OCI-LY3 (cell line): ENCODE measurements at regions not wholly inside any gene's neighbourhood (a gene's known extent, or its start where the extent isn't known, plus 50 kb on each side); places are given as distances from the start of the nearest gene placed in this dataset.

Experiments used
- H2AFZ ChIP-seq: fragments of 200-600, 300-600 bp; shearing (Covaris generic); 2 replicates; pipeline ENCODE4 v1.6.0; 2014; ENCODE audit warnings: antibody characterized with exemption, low read depth, low read length
- H3K27ac ChIP-seq: fragments of 200-600, 300-600 bp; sonication (generic); 2 replicates; pipeline ENCODE4 v1.5.1; 2014; ENCODE audit warnings: mild to moderate bottlenecking, low read length, moderate library complexity, mixed read lengths
- H3K27me3 ChIP-seq: fragments of 200-600, 300-600 bp; sonication (generic); 2 replicates; pipeline ENCODE4 v1.6.1; 2014; ENCODE audit warnings: low read depth, low read length, mixed read lengths
- H3K36me3 ChIP-seq: fragments of 200-600, 300-600 bp; sonication (generic); replicated peaks from 2 replicates; pipeline ENCODE3; 2014; ENCODE audit warnings: low read depth, low read length, mixed read lengths
- H3K4me1 ChIP-seq: fragments of 300-600, 200-600 bp; sonication (generic); 2 replicates; pipeline ENCODE4 v1.6.1; 2014; ENCODE audit warnings: low read length, mixed read lengths
- H3K4me2 ChIP-seq: fragments of 200-600, 300-600 bp; sonication (generic); 2 replicates; pipeline ENCODE4 v1.6.1; 2014; ENCODE audit warnings: low read length, mixed read lengths
- H3K4me3 ChIP-seq: fragments of 300-600, 200-600 bp; sonication (generic); 2 replicates; pipeline ENCODE4 v1.5.1; 2014; ENCODE audit warnings: antibody characterized with exemption, mild to moderate bottlenecking, low read length, moderate library complexity
- H3K79me2 ChIP-seq: fragments of 300-600, 200-600 bp; shearing (Covaris generic); 2 replicates; pipeline ENCODE4 v1.6.1; 2014; ENCODE audit warnings: mild to moderate bottlenecking, low read length, mixed read lengths
- H3K9ac ChIP-seq: fragments of 300-600, 200-600 bp; shearing (Covaris generic); 2 replicates; pipeline ENCODE4 v1.6.0; 2014; ENCODE audit warnings: mild to moderate bottlenecking, low read length, moderate library complexity
- H3K9me3 ChIP-seq: fragments of 200-600, 300-600 bp; shearing (Covaris generic); 2 replicates; pipeline ENCODE4 v1.6.1; 2014; ENCODE audit warnings: low read length, mixed read lengths; ENCODE audit not compliant: insufficient read depth
- H4K20me1 ChIP-seq: fragments of 200-600, 300-600 bp; sonication (generic); 2 replicates; pipeline ENCODE4 v1.6.1; 2016; ENCODE audit warnings: low read length, mixed read lengths; ENCODE audit not compliant: insufficient read depth
- CTCF ChIP-seq: fragments of 200-600, 300-600 bp; sonication (generic); IDR thresholded peaks from 2 replicates; pipeline ENCODE4 v1.5.1; 2014; ENCODE audit warnings: antibody characterized with exemption, low read length, low read depth
- EZH2phosphoT487 ChIP-seq: fragments of 200-600 bp; shearing (Covaris generic); IDR thresholded peaks from 2 replicates; pipeline ENCODE4 v1.6.1; 2018; ENCODE audit warnings: antibody characterized with exemption, mixed run types, low read depth

- Histone ChIP-seq H2AFZ (no peak overlapping the region), H3K9me3 (no peaks in the 10 kb centered on the region), H3K4me1 (peaks cover 30% of the 10 kb centered on the region), H3K36me3 (peaks cover 6% of the 10 kb centered on the region), H3K4me2 (peak overlapping the region; percentile 51), H3K27ac (no peak overlapping the region), H3K27me3 (no peaks in the 10 kb centered on the region), H4K20me1 (no peaks in the 10 kb centered on the region), H3K4me3 (peak overlapping the region; percentile 27; the same call in 1 of the 2 replicates), H3K79me2 (no peaks in the 10 kb centered on the region), H3K9ac (no peak overlapping the region)
- TF ChIP-seq CTCF (no peak), EZH2phosphoT487 (no peak)
Measured at GRCh38 chr21:29470397-29470796, 171.7 kb downstream of the BACH1 start.

GRCh38 chr21:29473808-29474207 is 175.1 kb downstream of the BACH1 start:
- no peak for TF ChIP-seq EZH2phosphoT487
- no peak for TF ChIP-seq CTCF

GRCh38 chr21:29475329-29475728 is 176.6 kb downstream of the BACH1 start:
- TF ChIP-seq EZH2phosphoT487 (no peak), CTCF (no peak)
- H3K4me3 ChIP-seq, result no peak overlapping the region
- H3K4me2 ChIP-seq, result no peak overlapping the region
- no peak overlapping the region for H3K9ac ChIP-seq
- no peaks in the 10 kb centered on the region for H3K9me3 ChIP-seq
- no peaks in the 10 kb centered on the region for H4K20me1 ChIP-seq
- H3K4me1 ChIP-seq, result peaks cover 18% of the 10 kb centered on the region
- H3K79me2 ChIP-seq, result no peaks in the 10 kb centered on the region
- H3K36me3 ChIP-seq, result no peaks in the 10 kb centered on the region
- no peak overlapping the region for H2AFZ ChIP-seq
- no peaks in the 10 kb centered on the region for H3K27me3 ChIP-seq
- H3K27ac ChIP-seq, result no peak overlapping the region

More at GRCh38 chr21:29473808-29474207, 175.1 kb downstream of the BACH1 start:
- Histone ChIP-seq H3K36me3 (no peaks in the 10 kb centered on the region), H4K20me1 (no peaks in the 10 kb centered on the region), H3K4me2 (no peak overlapping the region), H3K4me3 (no peak overlapping the region), H3K27ac (no peak overlapping the region), H3K4me1 (peaks cover 28% of the 10 kb centered on the region), H2AFZ (no peak overlapping the region), H3K9ac (no peak overlapping the region), H3K9me3 (no peaks in the 10 kb centered on the region), H3K79me2 (no peaks in the 10 kb centered on the region), H3K27me3 (no peaks in the 10 kb centered on the region)

- Histone ChIP-seq H3K9ac (no peak overlapping the region), H3K36me3 (no peaks in the 10 kb centered on the region), H3K4me2 (no peak overlapping the region), H3K79me2 (no peaks in the 10 kb centered on the region), H3K27ac (no peak overlapping the region), H2AFZ (no peak overlapping the region), H3K4me3 (no peak overlapping the region), H4K20me1 (no peaks in the 10 kb centered on the region), H3K9me3 (no peaks in the 10 kb centered on the region), H3K27me3 (no peaks in the 10 kb centered on the region), H3K4me1 (peaks cover 6% of the 10 kb centered on the region)
- TF ChIP-seq CTCF, result no peak
- TF ChIP-seq EZH2phosphoT487, result no peak
Measured at GRCh38 chr21:29477347-29477746, 178.6 kb downstream of the BACH1 start.
